BJ (cell line): ENCODE measurements at regions not wholly inside any gene's neighbourhood (a gene's known extent, or its start where the extent isn't known, plus 50 kb on each side); places are given as distances from the start of the nearest gene placed in this dataset.

ENCODE experiments used
- CTCF ChIA-PET: fragments of 350-600 bp; formaldehyde crosslinking; extraction: SDS; loops from one replicate; lab custom pipeline; 2021; ENCODE audit warnings: antibody characterized with exemption, inconsistent platforms; lab: Yijun Ruan, JAX
- POLR2A ChIA-PET: fragments of 300-600 bp; sonication (Branson Sonifier 250); formaldehyde crosslinking; extraction: SDS; loops from one replicate; lab custom pipeline; 2021; ENCODE audit warnings: antibody characterized with exemption; lab: Charles Lee
- DNase-seq: peaks from one replicate; pipeline ENCODE4 v3.0.0-alpha.2; 2011; ENCODE audit warnings: low read depth
- H3K27me3 ChIP-seq: 2 replicates; pipeline ENCODE4 v1.6.0; 2011; ENCODE audit warnings: low read length; ENCODE audit not compliant: control insufficient read depth, insufficient read depth
- H3K36me3 ChIP-seq: 2 replicates; pipeline ENCODE4 v1.5.1; 2011; ENCODE audit warnings: low read length; ENCODE audit not compliant: control insufficient read depth, insufficient read depth
- H3K4me3 ChIP-seq: 2 replicates; pipeline ENCODE4 v1.5.1; 2011; ENCODE audit warnings: low read depth, mild to moderate bottlenecking, control low read depth, low read length
- CTCF ChIP-seq: IDR thresholded peaks from 2 replicates; pipeline ENCODE4 v1.5.1; 2011; ENCODE audit warnings: low read depth, mild to moderate bottlenecking, control low read depth, inconsistent platforms, low read length, moderate library complexity; ENCODE audit not compliant: insufficient read depth

- no peaks in the 10 kb centered on the region for H3K36me3 ChIP-seq
- H3K4me3 ChIP-seq: no peak overlapping the region
- no peak for DNase-seq
- CTCF ChIA-PET: interaction anchor here (0.9 kb wide), 1 partner anchor 67 kb away, joined by 3 read pairs; no protein-coding TSS in a partner anchor
- POLR2A ChIA-PET: no interaction called here
- TF ChIP-seq CTCF: no peak
- H3K27me3 ChIP-seq: no peaks in the 10 kb centered on the region
These were observed 70.6 kb upstream of the DEFB112 start for GRCh38 chr6:50120300-50120699.

- TF ChIP-seq CTCF: no peak
- no peaks in the 10 kb centered on the region for H3K27me3 ChIP-seq
- H3K36me3 ChIP-seq: no peaks in the 10 kb centered on the region
- CTCF ChIA-PET: interaction anchor here (1.1 kb wide), 1 partner anchor 17 kb away, joined by 3 read pairs; no protein-coding TSS in a partner anchor
- no peak for DNase-seq
- POLR2A ChIA-PET: no interaction called here
- H3K4me3 ChIP-seq: no peak overlapping the region
These were observed 74.0 kb upstream of the DEFB112 start for GRCh38 chr6:50123688-50124087.

GRCh38 chr6:50124572-50124971, 74.8 kb upstream of the DEFB112 start:
- CTCF ChIA-PET: interaction anchor here (1.1 kb wide), 1 partner anchor 16 kb away, joined by 3 read pairs; no protein-coding TSS in a partner anchor
- POLR2A ChIA-PET: no interaction called here
- no peak overlapping the region for H3K4me3 ChIP-seq
- DNase-seq: no peak
- no peak for TF ChIP-seq CTCF
- H3K36me3 ChIP-seq: no peaks in the 10 kb centered on the region
- no peaks in the 10 kb centered on the region for H3K27me3 ChIP-seq

- TF ChIP-seq CTCF: peak; percentile 40
- POLR2A ChIA-PET: no interaction called here
- H3K4me3 ChIP-seq: no peak overlapping the region
- no peaks in the 10 kb centered on the region for H3K27me3 ChIP-seq
- no peaks in the 10 kb centered on the region for H3K36me3 ChIP-seq
- CTCF ChIA-PET: interaction anchor here (0.5 to 1.0 kb wide), 4 partner anchors 12 to 1238 kb away, joined by 3 to 5 read pairs (median 3); no protein-coding TSS in a partner anchor
- DNase-seq: no peak
These were observed 78.8 kb upstream of the DEFB112 start for GRCh38 chr6:50128420-50129005.

- no peak for DNase-seq
- CTCF ChIA-PET: no interaction called here
These were observed 86.2 kb upstream of the DEFB112 start for GRCh38 chr6:50135968-50136367.

More at GRCh38 chr6:50135968-50136367, 86.2 kb upstream of the DEFB112 start:
- POLR2A ChIA-PET: no interaction called here
- H3K27me3 ChIP-seq: no peaks in the 10 kb centered on the region
- no peaks in the 10 kb centered on the region for H3K36me3 ChIP-seq
- no peak for TF ChIP-seq CTCF
- no peak overlapping the region for H3K4me3 ChIP-seq
